Glomerular visceral epithelial cell (primary cell): ENCODE measurements at regions not wholly inside any gene's neighbourhood (a gene's known extent, or its start where the extent isn't known, plus 50 kb on each side); places are given as distances from the start of the nearest gene placed in this dataset.

Experiments
- DNase-seq: peaks from one replicate; pipeline ENCODE4 v3.0.0-alpha.2; 2016; ENCODE audit errors: extremely low spot score

DNA sequence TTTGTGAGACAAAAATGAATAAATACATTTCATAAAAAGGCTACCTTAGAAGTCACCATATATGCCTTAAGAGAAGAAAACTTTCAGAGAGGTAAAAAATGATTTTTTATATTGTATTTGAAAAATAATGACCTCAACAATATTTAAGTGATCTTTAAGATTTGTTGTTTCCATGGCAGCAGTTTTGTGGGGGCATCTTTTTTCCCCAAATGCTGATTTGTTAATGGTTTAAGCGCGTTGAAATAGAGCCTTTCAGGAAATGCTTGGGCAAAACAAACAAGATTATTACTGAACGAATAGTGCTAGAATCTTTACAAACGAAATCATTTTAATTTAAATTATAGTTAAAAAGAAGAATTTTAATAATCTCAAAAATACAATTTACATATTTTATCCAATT is 103.1 kb upstream of the MYO16 start:
- no peak for DNase-seq

DNA sequence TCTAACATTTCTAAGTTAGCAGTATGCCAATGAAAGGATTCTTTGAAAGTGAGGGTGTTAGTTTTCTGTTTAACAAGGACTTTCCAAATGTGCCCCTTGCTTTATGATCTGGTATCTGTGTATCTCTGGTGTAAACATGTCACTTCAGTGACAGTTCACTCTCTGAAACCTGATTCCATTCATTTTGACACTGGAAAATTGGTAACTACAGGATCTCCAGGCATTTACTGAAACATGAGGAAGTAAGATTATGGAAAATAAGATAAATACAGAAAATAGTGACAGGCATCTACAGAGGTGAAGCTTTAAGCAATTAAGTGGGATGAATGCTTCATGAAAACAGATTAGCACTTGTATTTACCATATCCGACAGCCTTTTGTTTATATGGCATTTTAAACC is 101.6 kb upstream of the MYO16 start:
- no peak for DNase-seq

DNA sequence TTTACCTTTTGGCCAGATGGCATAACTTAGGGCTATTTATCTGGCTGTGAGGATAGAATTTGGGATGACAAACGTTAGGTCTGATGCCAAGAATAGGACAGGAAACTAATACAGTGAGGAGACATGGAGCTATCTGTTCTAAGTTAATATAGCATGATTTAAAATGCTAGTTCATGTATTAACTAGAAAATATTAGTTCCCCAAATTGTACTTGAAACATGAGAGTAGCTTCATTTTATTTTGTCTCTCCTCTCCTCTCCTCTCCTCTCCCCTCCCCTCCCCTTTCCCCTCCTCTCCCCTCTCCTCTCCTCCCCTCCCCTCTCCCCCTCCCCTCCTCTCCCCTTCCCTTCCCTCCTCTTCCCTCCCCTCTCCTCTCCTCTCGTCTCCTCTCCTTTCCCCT is 101.1 kb upstream of the MYO16 start:
- DNase-seq, result no peak

DNA sequence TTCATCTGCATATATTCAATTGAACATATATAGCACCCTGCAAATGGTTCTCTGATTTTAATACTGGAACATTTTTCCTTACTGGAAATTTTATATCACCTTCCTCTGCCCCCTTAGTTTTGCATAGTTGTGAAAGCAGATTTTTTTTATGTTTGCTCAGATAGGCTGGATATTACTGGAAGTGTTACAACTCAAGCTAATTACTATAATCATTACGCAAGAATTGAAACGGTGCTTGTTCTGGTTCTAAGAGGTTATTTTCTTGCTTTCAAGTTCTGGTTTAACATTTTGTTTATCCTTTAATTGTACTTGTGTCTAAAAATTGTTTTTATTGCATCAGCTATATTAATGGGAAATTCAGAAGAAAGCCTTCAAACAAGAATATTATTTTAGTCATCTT is 95.6 kb upstream of the MYO16 start:
- DNase-seq, result no peak

DNA sequence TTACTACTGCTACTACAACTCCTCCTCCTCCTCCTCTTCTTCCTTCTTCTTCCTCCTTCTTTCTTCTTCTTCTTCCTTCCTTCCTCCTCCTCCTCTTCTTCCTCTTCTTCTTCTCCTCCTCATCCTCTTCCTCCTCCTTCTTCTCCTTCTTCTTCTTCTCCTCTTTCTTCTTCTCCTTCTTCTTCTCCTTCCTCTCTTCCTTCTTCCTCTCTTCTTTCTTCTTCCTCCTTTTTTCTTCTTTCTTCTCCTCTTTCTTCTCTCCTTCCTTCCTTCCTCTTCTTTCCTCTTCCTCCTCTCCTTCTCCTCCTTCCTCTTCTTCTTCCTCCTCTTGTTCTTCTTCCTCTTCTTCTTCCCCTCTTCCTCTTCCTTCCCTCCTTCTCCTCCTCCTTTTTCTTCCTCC is 94.7 kb upstream of the MYO16 start:
- DNase-seq, result no peak

DNA sequence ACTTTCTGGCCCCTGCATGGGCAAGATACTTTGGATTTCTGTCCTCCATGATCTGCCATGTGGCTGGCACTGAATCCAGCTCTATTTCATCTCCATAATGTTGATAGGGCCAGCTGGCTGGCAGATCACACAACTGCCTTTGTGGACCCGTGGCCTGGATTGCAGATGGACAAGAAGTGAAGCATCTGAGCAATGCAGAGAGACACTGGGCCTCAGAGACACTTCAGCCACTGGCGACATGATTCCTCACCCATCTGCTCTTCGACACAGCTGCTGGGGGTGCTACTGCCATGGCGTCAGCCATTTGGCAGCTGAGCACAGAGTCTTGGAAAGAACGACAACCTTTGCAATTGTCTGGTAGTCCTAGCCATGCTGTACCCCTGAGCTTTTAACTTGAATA is 79.5 kb upstream of the MYO16 start:
- DNase-seq, result no peak

DNA sequence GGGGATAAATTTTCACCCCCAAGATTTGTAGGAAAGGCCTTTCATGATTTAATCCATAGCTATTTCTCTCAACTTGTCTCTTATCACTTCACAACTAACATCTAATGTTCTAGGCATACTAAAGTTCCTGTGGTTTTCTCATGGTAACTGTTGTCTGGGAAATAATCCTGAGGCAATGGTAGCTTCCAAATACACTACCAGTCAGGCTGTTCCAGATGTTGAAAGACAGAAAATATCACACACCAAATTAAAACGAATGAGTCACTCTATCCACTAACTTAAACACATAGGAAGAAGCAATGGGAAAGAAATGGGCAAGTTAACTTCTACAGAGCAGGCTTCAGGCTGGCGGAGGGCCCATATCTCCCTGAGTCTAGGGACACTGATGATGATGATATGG is 77.7 kb upstream of the MYO16 start:
- no peak for DNase-seq

DNA sequence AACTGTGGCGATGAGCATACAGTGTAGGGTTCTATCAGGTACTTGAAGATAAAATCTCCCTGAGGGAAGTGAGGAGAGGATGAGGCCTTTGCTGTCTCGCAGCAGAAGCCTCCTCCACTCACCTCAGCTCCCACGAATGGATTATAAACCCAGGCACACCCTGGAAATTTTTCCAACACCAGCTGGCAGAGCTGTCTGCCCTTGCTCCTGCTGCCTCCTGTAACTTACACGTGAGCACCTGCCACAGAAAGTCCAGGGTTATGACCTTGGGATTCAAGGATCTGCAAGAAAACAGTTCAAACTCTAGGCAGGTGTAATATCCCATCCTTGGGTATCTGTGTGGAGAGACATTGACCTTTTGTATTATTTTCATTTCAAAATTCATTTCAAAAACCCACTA is 70.9 kb upstream of the MYO16 start:
- no peak for DNase-seq

DNA sequence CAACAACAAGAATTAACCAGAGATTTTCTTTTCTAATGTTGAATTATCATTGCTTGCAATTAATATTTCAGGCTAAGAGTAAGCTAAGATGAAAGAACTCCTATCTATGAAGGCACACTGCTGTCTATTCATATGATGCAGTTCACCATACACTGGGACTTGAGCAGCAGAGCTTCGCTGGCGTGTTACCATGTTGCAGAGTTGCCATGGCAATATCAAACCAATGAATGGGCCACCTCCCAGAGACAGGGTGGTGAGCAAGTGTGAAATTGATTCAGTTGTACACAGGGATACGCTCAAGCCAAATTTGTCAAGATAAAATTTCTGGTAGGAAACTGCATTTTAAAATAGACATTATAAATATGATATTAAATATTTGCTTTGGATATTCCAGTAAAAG is 69.3 kb upstream of the MYO16 start:
- no peak for DNase-seq

DNA sequence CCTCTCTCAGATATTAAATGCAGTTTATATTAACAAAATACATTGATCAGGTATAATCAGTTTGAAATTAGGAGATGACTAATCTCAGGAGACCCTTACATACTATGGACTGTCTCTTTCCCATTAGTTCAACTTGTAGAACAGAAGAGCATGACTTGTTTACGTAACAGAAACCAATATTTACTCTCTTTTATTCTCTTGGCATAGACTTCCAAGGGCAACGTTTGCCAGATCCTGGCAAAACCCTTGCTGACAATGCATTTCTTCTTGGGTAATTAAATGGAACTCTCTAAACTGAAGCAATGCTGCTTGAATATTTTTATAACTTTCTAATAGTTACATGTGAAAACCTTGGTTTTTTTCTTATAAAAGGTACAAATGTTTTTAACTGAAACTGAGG is 68.3 kb upstream of the MYO16 start:
- no peak for DNase-seq

DNA sequence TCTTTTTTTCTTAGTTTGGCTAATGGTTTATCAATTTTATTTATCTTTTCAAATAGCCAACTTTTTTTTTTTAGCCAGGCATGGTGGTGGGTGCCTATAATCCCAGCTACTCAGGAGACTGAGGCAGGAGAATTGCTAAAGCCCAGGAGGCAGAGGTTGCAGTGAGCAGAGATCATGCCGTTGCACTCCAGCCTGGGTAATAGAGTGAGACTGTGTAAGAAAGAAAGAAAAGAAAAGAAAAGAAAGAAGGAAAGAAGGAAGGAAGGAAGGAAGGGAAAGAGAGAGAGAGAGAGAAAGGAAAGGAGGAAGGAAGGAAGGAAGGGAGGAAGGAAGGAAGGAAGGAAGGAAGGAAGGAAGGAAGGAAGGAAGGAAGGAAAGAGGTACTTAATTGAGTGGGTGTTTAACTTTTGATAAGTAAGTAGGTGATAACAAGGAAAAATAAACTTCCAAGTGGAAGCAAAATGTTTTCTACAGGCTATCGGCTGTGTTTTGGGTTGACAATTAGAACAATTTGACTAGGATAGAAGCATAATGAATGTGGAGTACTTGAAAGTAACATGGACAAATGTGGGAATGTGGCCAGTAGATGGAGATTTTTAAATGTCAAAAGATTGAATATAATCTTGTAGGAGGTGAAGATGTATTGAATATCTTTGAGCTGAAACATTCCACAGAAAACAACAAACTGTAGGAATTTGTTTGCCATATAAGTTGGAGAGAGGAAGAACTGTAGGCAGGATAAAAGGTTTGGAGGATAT is 62.8 kb upstream of the MYO16 start:
- DNase-seq, result no peak

DNA sequence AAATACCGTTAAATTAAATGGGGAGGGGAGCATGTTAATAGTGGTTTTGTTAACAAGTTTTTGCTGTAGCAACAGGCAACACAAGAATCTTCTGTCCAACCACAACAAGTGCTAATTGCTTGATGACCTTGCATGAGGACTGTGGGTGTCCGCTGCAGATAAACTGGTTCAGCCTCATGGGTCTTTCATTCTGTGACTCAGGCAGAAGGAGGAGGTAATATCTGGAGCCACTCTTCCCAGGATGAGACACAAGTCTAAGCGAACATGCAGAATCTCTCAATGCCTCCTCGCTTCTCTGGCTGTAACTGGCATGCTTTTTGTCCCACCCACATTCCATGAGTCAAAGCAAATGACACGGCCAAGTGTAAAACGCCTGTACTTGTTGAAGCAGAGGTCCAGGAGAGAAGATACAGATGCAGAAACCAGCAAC is 56.6 kb upstream of the MYO16 start:
- no peak for DNase-seq

DNA sequence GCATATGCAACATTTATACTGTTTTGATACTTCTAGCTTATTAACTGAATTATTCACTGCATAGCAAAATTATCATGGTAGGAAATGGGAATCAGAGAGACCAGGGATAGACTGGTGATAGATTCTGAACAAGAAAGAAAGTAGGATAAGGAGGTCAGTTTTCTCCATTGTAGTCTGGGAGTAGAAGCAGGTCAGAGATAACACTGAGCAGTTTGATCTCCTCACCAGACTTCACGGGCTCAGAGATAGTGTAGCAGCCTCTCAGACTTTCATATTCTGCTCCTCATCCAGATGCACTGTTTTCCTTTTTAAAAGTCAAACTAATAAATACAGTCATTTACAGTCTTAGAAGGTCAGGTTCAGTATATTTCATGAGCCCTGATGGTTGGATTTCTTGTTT is 56.0 kb upstream of the MYO16 start:
- no peak for DNase-seq

DNA sequence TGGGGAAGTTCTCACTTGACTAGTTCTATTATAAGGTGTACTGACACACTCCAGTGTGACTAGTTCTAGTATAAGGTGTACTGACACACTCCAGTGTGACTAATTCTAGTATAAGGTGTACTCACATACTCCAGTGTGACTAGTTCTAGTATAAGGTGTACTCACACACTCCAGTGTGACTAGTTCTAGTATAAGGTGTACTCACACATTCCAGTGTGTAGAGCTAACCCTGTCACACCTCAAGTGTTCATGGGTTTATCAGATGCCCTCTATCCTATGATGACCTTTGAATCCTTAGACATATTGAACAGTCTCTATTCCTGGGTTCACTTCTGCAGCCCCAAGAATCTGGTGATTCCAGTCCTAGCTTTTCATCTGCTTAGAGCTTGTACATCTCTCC is 54.6 kb upstream of the MYO16 start:
- no peak for DNase-seq

DNA sequence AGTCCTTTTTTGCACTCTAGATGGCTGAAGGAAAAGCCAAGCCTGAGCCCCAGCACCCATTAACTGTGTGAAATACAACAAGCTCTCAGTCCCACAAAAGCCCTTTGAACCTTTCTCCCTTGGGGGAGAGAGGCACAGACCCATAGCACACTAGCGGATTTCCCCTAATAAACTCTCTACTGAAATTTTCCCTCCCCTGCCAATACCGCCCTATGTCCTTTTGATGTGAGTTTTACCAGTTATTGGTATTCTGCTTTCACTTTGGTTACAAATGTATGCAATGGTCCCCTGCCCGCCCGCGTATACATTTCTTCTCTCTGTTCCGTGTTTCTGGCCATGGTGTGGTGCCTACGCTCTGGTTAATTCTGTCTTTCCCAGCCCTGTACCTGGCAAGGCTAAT is 54.0 kb upstream of the MYO16 start:
- DNase-seq, result no peak
